NT2/D1 (cell line): ENCODE measurements at regions not wholly inside any gene's neighbourhood (a gene's known extent, or its start where the extent isn't known, plus 50 kb on each side); places are given as distances from the start of the nearest gene placed in this dataset.

Experiments
- YY1 ChIP-seq: IDR thresholded peaks from 2 replicates; pipeline ENCODE4 v1.6.1; 2011; ENCODE audit not compliant: insufficient read length, insufficient read depth
- ZNF274 ChIP-seq: IDR thresholded peaks from 2 replicates; pipeline ENCODE4 v1.6.1; 2011; ENCODE audit warnings: mild to moderate bottlenecking, low read depth, low read length

DNA sequence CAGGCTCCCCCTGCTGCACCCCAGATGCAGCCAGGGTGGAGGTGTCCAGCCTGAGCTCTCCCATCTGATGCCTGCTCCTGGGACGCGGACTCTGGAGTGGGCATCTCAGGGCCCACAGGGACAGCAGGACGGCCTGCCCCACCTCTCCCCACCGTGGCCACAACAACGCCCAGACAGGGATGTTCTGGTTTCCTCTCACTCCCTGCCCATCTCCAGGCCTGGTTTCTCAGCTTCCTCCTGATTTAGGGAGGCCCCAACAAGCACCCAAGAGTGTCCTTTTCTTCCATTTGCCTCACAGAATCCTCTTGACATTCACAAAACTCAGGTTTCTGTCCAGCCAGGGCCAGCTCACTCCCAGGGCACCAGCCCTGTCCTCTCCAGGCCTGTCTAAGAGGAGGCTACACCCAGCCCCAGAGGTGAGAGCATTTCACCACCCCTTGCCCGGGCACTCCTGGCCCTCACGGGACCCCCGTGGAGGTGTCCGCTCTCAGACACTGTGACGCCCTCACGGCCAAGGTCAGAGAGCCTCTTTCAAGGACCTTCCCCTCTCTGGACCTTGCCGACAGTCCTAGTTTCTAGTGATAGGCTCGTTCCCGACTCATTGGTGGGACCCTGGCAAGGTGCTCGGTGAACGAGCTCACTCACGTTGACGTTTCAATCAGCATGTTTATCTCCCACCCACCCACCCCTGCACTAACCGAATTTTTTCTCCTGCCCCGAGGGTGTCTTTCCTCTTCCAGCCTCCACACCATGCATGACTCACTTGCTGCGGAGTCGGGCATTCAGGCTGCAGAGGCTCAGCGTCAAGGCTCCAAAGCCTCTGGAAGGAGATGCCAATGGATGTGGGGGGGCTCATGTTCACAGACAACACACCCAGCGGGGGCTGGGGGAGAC is 62.0 kb upstream of the UNC5A start:
- TF ChIP-seq ZNF274: no peak
- TF ChIP-seq YY1: no peak
